BJ (cell line): ENCODE measurements at regions not wholly inside any gene's neighbourhood (a gene's known extent, or its start where the extent isn't known, plus 50 kb on each side); places are given as distances from the start of the nearest gene placed in this dataset.
A peak's percentile ranks its signal among the peaks of the same experiment; 100 is the strongest.

Experiments
- CTCF ChIA-PET: fragments of 350-600 bp; formaldehyde crosslinking; extraction: SDS; loops from one replicate; lab custom pipeline; 2021; ENCODE audit warnings: antibody characterized with exemption, inconsistent platforms; lab: Yijun Ruan, JAX
- POLR2A ChIA-PET: fragments of 300-600 bp; sonication (Branson Sonifier 250); formaldehyde crosslinking; extraction: SDS; loops from one replicate; lab custom pipeline; 2021; ENCODE audit warnings: antibody characterized with exemption; lab: Charles Lee
- DNase-seq: peaks from one replicate; pipeline ENCODE4 v3.0.0-alpha.2; 2011; ENCODE audit warnings: low read depth
- H3K27me3 ChIP-seq: 2 replicates; pipeline ENCODE4 v1.6.0; 2011; ENCODE audit warnings: low read length; ENCODE audit not compliant: control insufficient read depth, insufficient read depth
- H3K36me3 ChIP-seq: 2 replicates; pipeline ENCODE4 v1.5.1; 2011; ENCODE audit warnings: low read length; ENCODE audit not compliant: control insufficient read depth, insufficient read depth
- H3K4me3 ChIP-seq: 2 replicates; pipeline ENCODE4 v1.5.1; 2011; ENCODE audit warnings: low read depth, mild to moderate bottlenecking, control low read depth, low read length
- TF ChIP-seq, protein P1 (sequence below): IDR thresholded peaks from 2 replicates; pipeline ENCODE4 v1.5.1; 2011; ENCODE audit warnings: low read depth, mild to moderate bottlenecking, control low read depth, inconsistent platforms, low read length, moderate library complexity; ENCODE audit not compliant: insufficient read depth

DNA sequence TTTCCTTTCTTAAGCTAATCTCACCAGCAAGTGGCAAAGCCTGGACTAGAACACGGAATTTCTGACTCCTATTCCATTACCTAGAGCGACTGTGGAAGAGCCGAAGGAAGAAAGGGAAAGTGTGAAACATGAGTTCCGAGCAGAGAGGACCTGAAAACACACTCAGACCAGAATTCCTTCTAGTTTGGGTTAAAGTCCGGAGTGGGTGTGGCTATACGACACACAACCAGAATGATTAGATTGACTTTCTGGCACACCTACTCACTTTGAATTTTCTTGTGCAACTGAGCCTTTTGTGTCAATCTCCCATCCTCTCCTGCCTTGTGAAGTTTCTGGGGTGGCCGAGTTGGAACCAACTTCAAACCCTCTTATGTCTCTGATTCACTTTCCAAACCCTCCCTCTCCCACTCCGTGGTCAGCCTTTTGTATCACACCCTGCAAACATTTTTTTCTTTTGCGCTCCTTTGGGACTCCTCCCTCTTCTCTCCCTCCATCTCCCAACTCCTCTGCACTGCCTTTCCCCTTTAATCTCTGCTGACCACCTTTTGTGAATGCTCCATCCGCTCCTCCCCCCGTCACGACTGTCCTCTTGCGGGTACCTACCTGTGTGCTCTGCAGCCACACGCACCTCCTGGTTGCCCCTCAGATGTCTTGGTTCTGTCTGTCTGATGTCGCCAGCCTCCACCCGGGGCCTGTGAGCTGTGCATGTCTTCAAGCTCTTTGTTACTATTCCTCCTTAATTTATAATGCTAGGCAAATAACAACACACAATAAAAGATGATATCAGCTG is 86.3 kb upstream of the BLID start:
- no peak for DNase-seq
- no peaks in the 10 kb centered on the region for H3K36me3 ChIP-seq
- peak overlapping the region; percentile 51 for H3K4me3 ChIP-seq
- H3K27me3 ChIP-seq, result no peaks in the 10 kb centered on the region
- ChIA-PET CTCF (interaction anchor here (0.7 to 4.9 kb wide), 21 partner anchors 9 to 553 kb away, joined by 3 to 31 read pairs (median 5); partner anchors contain the start of gene BLID), POLR2A (interaction anchor here (0.6 to 1.5 kb wide), 3 partner anchors 37 to 599 kb away, joined by 3 to 12 read pairs (median 6); no protein-coding TSS in a partner anchor)
- TF ChIP-seq, protein P1, sequence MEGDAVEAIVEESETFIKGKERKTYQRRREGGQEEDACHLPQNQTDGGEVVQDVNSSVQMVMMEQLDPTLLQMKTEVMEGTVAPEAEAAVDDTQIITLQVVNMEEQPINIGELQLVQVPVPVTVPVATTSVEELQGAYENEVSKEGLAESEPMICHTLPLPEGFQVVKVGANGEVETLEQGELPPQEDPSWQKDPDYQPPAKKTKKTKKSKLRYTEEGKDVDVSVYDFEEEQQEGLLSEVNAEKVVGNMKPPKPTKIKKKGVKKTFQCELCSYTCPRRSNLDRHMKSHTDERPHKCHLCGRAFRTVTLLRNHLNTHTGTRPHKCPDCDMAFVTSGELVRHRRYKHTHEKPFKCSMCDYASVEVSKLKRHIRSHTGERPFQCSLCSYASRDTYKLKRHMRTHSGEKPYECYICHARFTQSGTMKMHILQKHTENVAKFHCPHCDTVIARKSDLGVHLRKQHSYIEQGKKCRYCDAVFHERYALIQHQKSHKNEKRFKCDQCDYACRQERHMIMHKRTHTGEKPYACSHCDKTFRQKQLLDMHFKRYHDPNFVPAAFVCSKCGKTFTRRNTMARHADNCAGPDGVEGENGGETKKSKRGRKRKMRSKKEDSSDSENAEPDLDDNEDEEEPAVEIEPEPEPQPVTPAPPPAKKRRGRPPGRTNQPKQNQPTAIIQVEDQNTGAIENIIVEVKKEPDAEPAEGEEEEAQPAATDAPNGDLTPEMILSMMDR, result no peak

GRCh38 chr11:122201106-122201505 is 85.1 kb upstream of the BLID start:
- Histone ChIP-seq H3K36me3 (no peaks in the 10 kb centered on the region), H3K27me3 (no peaks in the 10 kb centered on the region), H3K4me3 (peak overlapping the region; percentile 36)
- POLR2A ChIA-PET, result no interaction called here
- CTCF ChIA-PET, result interaction anchor here (0.6 to 4.9 kb wide), 6 partner anchors 13 to 546 kb away, joined by 3 to 24 read pairs (median 4); no protein-coding TSS in a partner anchor
- TF ChIP-seq, protein P1, result no peak
- DNase-seq, result no peak

DNA sequence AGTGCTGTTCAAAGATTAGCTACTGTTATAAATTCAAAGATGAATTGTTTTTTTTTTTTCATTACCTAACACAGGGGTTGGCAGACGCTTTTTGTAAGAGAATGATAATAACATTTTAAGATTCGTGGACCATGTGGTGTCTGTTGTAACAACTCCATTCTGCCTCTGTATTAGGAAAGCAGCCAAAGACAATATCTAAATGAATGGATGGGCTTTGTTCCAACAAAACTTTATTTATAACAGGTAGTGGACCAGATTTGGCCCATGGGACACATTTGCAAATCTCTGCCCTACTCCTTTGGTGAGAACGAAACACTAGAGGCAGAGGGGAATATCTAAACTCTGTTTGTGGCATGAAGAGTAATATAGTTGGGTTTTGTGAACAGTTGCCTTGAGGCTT is 83.6 kb upstream of the BLID start:
- TF ChIP-seq, protein P1, result no peak
- no peaks in the 10 kb centered on the region for H3K36me3 ChIP-seq
- H3K27me3 ChIP-seq, result no peaks in the 10 kb centered on the region
- POLR2A ChIA-PET, result no interaction called here
- H3K4me3 ChIP-seq, result no peak overlapping the region
- CTCF ChIA-PET, result interaction anchor here (0.6 to 1.4 kb wide), 2 partner anchors 11 to 1725 kb away, joined by 3 to 5 read pairs; no protein-coding TSS in a partner anchor
- DNase-seq, result no peak

- no peak for DNase-seq
- POLR2A ChIA-PET, result interaction anchor here (0.6 kb wide), 3 partner anchors 85 to 99 kb away, joined by 3 to 10 read pairs (median 4); no protein-coding TSS in a partner anchor
- CTCF ChIA-PET, result interaction anchor here (0.7 kb wide), 1 partner anchor 25 kb away, joined by 3 read pairs; no protein-coding TSS in a partner anchor
- TF ChIP-seq, protein P1, result no peak
- H3K4me3 ChIP-seq, result no peak overlapping the region
- H3K36me3 ChIP-seq, result no peaks in the 10 kb centered on the region
- H3K27me3 ChIP-seq, result no peaks in the 10 kb centered on the region
These were observed 82.4 kb upstream of the BLID start for GRCh38 chr11:122198291-122198983.
